ENCODE measurements at regions not wholly inside any gene's neighbourhood (a gene's known extent, or its start where the extent isn't known, plus 50 kb on each side); places are given as distances from the start of the nearest gene placed in this dataset.

DNA sequence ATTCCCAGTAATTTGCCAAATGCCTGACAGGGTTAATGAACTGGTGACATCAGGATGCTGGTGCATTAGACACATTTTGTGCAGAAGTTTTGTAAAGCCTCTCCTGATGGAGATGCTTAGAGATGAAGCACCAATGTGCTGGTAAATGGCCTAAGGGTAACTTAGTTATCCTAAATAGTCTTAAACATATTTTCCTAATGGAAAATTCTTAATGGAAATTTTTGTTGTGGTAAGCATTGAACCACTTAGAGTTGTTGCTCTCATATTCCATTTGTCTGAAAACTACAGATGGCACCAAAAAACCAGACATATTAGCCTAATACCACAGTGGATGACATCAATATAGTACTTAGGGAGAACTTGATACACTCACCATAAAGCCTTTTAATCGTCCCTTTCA lies 154.5 kb upstream of the ANK2 start:
- no peak for DNase-seq (ENCODE audit: low spot score)

DNA sequence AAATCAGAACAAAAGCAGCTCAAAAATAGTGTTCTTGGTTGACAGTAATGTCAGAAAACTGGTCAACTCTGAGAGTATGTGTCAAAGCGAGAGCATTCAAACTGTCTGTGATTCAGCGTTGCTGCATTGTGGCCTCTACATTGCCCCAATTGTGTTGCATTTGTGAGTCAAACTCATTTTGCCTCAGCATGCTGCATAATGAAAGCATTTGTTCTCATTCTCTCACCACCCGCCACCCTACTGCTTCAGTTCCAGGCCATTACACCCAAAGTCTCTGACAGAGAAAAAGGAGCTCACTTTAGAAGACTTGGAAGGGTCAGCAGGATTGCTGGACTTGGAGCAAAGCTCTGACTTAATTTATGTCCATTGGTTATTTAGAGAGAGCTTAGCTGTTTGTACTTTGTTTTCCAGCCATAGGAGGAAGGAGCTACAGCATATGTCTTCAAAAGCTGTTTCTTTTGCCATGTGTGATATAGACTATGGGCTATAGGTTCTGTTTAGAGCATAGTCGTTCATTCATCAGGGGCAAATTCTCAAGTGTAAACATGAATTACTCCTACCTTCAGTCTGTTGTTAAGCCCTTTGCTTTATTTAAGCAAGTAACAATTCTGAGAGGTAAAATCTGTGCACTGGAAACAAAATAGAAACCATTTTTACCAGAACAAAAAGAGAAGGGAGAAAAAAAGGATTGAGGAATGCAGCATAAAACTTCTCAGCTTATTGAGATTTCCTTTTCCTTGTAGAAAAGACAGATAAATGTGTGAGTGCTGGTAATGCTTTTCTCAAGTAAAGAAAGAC lies 153.4 kb upstream of the ANK2 start:
- DNase-seq (ENCODE audit: low spot score), result no peak

DNA sequence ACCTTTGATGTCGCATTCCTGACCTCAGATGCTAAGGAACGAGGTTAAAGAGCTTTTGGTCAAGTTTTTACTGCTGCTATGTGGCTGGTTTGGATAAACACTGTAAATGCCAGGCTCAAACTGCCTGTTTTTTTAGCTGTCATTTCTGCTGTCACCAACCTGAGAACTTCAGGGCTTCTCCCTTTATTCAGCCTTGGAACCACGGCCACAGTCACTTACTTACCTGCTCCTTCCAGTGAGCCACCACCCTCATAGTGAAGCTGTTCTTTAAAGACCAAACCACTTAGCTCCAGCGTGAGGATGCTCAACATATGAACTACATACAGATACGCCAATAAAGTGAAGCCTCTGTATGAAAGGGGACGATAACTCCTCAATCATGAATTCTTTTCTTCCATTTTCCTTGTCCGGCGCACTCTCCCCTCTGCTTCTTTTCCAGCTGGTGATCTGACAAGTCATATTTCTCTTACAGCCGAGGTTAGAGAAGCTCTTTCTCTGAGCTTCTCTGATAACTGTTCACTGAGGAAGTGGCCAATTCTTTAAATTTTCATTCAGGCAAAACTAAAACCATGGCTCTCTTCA lies 152.8 kb upstream of the ANK2 start:
- no peak for DNase-seq (ENCODE audit: low spot score)

DNA sequence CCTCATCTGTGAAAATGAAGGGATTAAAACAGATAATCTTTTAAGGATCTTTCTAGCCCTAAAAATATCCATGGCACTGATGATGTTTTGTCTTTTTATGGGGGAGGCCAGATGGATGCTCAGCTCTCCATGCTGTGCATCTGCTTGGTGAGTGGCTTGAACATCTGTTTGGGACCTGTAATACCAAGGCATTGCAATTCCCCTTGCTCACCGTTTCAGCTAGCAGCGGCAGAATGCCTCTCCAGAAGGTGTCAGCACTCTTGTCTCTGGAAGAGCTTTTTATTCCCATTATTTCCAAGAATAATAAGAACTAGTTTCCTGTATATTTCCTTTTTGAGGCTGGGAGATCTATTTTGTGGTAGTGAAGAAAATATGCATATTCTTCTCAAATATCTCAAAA lies 151.9 kb upstream of the ANK2 start:
- no peak for DNase-seq (ENCODE audit: low spot score)

DNA sequence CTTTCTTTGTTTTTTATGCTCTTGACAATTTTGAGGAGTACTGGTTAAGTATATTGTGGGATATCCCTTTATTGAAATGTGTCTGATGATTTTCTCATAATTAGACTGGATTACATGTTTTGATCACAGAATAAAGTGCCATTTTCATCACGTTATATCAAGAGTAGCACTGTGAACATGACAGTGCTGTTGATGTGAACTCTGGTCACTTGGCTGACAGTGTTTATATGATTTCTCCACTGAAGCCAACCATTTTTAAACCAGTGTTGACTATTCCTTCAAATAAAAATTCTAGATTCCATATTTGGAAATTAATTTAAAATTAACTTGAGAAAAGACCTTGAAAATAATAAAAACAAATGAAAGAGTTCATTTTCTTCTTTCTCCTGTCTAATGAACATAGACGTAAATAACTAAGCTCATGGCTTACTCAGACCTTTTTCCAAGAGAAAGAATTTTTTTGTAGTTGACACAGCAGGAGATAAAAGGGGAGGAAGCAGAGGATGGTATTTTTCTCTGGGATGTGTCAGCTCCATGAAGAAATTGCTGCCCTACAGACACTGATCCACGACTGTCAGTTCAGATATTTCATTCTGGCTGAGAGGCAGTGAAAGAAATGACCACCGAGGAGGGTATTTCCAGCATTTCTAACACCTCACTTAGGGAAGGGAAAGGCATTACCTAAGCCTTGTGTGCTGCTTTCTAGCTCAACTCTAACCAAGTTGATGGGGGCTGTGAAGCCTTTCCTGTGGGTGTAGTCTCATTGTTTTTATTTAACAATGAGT lies 150.9 kb upstream of the ANK2 start:
- no peak for DNase-seq (ENCODE audit: low spot score)

DNA sequence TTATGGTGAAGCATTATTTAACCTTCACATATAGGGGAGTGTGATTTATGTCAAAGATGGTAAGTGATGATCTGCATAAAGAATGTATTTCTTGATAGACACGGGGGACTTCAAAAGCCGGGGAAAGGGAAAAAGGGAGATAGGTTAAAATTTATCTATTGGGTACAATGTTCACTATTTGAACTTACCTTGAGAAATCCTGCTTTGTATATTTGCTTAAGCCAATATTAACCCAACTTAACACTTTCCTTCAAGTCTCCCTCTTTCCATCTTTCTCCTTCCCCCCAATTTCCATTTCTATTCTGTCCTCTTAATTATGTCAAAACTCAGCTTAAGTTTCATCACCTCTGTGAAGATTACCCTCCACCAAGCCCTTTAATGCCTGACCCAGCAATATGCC lies 149.0 kb upstream of the ANK2 start:
- DNase-seq (ENCODE audit: low spot score), result no peak

DNA sequence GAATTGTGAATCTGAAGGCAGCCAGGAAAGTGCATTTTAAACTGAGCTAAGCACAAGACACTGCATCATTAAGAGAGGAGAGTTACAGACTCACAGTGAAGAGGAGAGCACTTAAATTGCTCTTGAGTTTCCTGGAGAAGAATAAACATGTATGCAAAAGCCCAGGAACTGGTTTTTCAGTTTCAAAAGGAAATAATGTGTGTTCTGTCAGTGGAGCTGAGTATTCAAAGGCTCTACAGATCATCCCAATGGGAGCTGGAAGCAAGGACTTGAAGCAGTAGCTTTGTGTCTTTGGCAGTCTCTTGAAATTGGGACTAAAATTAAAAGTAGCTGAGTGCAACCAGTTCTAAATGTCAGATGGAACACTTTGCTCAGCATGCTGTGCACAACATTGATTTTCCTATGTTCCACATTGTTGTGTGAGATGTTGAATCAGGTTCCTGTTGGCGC lies 147.5 kb upstream of the ANK2 start:
- no peak for DNase-seq (ENCODE audit: low spot score)

DNA sequence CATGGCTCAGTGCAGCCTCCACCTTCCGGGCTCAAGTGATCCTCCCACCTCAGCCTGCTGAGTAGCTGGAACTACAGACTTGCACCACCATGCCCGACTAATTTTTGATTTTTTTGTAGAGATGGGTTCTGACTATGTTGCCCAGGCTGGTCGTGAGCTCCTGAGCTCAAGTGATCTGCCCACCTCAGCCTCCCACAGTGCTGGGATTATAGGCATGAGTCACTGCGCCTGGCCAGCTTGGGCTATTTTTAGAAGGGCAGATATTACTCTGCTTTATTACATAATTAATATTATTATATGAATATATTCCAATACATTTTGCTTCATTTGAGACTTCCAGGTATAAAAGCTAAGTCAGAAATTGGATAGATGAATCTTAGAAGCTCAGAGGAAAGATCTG lies 143.7 kb upstream of the ANK2 start:
- no peak for DNase-seq (ENCODE audit: low spot score)

DNA sequence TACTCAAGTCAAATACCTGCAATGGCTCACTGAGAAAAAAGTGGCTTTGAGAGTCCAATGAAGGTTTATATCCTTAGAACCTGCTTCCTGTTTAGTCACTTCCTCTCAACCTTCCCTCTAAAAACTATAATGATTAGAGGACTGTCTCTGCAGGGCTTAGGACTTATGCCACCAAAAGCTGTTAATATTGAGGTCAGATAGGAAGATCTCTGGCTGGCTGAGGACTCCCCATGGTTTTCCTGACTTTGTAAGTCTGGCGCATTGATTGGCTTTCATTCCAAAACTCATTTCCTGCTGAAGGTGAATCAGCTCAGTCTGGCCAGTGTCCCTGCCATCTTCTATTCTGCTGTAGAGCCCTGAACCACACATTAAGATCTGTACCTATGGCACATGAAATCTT lies 140.9 kb upstream of the ANK2 start:
- no peak for DNase-seq (ENCODE audit: low spot score)

DNA sequence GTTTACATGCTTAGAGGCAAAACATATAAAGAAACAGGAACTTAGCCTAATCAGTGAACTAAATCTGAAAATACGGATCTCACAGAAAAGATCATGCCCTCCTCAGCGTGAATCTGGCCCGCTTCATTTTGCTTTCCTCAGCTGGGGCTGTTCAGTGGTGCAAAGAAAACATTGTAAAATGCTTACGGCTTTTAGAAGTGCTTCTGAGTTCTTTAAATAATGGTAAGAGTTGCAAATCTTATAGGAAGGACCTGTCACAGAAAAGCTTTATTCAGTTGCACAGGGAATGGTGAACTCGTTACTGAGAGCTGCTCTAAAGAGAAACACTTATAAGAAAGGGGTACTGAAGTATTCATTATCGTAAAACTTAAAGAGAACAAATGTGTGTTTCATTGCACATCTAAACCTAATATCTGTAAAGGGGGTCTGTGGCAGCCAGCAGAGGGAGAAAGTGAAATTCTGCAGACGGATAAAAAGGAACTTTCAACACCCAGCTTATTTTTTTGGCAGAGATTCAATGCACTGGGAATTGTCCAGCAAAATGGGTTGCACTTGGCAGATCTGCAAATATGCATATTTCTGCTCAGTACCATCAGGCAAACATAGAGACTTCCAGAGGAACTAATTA lies 139.2 kb upstream of the ANK2 start:
- DNase-seq (ENCODE audit: low spot score), result no peak

DNA sequence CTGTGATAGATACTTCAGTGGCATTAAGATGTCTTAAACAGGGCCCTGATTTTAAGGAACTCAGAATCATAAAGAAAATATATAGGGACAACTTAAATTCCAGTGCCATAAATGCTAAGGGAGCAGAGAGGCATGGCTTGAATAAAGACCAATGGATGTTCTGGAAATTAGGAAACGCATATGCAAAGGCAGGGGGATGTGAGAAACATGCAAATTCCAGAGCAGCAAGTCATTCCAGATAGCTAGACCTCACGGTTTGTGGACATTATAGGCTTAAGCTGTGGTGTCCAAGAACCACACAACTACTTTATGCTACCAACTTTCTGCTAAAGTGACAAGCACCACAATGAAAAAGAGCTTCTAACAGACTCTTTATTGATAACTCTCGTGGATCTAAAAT lies 132.6 kb upstream of the ANK2 start:
- no peak for DNase-seq (ENCODE audit: low spot score)

DNA sequence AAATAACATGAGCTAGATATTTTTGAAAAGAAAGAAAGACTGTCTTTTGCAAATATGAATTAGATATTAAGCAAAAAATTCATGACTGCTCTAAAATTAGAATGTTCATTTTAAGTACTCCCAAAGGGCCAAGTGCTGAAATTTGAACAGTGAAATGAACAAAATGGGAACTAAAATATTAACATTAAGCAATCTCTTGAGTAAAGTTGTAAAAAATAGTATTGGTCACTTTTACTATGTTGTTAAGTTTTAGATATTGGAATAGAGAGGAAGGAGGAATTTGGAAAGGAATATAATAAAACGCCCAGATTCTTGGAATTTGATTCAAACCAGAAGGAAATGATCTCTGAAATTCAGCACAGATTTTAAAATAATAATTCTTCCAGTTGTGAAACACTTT lies 125.9 kb upstream of the ANK2 start:
- no peak for DNase-seq (ENCODE audit: low spot score)

DNA sequence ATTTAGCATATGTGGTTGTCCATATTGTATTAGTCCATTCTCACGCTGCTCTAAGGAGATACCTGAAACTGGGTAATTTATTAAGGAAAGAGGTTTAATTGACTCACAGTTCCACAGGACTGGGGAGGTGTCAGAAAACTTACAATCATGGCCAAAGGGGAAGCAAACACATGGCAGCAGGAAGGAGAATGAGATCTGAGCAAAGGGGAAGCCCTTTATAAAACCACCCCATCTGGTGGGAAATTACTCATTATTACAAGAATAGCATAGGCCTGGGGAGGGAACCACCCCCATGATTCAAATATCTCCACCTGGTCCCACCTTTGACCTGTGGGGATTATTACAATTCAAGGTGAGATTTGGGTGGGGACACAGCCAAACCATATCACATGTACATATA lies 122.6 kb upstream of the ANK2 start:
- DNase-seq (ENCODE audit: low spot score), result no peak

DNA sequence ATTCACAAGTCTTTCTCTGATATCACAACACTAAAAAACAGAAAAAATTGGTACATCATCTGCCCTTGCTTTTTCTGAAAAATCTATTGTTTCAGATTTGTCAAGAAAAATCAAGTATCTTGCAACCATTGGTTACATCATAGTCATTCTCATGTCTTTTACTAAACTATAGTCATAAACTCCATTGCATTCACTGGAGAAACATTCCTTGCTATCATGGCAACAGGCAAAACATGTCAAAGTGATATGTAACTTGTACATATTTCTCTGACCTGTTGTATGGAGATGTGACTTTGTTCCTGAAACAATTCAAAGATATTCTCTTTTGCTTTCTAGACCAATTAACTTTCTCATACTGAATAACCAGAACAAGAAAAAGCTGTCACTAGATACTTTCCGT lies 121.9 kb upstream of the ANK2 start:
- DNase-seq (ENCODE audit: low spot score), result no peak

DNA sequence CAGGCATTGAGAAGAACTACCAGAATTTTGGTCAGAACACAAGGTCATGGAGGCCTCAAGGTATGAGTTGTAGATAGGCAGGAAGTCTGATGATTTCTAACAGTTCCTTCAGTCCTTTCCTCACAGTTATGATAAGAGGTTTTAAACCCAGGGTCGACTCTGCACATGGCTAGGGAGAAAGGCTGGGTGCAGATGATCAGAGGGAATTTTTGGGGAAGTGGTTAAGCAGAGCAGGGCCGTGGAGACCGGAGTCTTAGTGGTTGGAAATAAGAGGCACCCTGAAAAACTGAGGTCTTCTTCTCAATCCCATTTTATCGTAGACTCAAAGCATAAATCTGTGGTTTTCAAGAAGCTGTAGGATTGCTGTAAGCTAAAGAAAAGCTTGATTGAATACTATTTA lies 118.5 kb upstream of the ANK2 start:
- DNase-seq (ENCODE audit: low spot score), result no peak

DNA sequence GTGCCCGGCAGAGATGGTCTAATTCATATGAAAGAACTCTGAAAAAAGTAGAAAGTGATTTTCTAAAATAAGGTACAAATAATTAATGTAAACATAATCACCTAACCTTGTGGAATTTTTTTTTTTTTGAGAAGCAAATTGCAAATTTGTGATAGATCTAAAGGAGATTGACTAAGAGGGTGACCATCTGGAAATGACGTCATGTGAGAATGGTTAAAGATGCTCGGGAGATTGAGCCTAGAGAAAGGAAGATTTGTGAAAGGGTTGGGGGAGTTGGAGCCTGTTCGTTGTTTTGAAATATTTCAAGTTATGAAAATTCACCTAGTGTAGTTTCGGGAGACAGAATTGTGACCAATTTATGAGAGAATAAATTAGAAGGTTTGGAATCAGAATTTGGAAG lies 115.7 kb upstream of the ANK2 start:
- DNase-seq (ENCODE audit: low spot score), result no peak

DNA sequence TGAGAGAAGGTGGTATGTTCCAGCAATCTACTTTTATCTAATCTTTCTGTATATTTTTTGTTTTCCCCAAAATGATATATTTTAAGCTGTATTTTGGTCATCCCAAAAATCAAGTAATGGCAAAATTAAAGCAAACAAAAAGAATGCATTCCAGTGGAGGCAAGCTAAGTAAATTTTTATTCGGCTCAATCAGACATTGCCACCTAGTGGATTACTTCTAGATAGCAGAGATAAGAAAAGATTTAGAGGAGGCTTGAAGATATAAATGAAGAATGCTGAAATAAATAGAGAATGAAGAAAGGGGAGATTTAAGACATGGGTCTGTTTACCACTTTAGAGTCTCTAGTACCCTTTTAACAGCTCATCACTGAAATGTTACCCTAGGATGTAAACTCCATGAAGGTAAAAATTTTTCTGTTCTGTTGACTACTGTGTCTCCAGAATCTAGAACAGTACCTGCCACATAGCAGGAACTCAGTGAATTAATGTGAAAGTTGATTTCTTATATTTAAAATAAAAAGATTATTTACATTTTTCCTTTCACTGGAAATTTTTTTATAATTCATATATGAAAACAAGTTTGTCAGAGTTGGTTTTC lies 110.9 kb upstream of the ANK2 start:
- DNase-seq (ENCODE audit: low spot score), result no peak

DNA sequence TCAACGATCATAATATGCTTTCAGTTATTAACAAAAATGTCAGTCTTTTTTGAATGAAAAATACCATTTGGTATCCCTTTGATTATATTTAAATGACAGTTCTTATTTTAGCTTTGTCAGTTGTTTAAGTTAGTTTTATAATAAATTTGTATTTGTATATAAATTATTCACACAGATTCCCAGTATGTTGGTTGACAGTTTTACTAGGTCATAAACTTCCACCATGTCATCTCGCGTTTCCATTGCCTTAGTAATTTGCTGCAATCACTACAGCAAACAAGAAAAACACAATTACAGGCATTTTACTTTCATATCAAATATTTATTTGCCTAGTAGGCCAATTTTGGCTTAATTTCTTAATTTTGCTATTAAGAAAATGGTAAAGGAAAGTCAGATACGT lies 109.6 kb upstream of the ANK2 start:
- no peak for DNase-seq (ENCODE audit: low spot score)

DNA sequence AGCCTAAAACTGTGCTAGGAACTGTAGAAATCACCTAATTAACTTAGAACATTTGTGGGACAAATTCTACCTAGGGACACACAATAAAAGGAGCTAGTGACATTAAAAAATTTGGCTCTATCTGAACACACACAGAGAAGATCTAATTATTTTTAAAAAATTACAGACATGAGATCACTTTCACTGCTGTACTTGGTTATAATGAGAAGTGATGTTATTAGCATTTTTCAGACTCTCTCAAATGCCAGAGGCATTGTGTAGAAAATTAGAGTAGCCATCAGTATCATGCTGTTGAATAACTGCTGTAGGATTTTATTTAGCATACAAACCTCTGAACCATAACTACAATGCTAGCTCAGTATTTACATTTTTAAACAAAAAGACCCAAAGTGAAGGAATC lies 109.1 kb upstream of the ANK2 start:
- DNase-seq (ENCODE audit: low spot score), result no peak

DNA sequence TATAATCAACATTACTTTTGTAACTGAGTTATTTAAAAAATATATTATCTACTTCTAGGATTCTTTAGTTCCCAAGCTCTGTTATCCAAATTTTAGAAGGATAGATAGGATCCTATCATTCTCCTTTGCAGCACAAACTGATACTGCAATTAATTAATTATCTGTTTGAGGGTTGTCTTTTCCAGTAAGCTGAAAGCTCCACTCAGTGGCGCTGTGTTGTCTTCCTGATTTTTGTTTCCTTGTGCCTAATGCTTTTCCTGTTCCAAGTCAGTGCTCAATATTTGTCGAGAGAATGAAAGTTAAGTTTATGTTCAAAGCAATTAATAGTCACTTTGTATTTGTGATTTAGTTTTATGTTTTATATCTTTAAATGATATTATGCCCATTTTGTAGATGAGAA lies 107.4 kb upstream of the ANK2 start:
- DNase-seq (ENCODE audit: low spot score), result no peak

DNA sequence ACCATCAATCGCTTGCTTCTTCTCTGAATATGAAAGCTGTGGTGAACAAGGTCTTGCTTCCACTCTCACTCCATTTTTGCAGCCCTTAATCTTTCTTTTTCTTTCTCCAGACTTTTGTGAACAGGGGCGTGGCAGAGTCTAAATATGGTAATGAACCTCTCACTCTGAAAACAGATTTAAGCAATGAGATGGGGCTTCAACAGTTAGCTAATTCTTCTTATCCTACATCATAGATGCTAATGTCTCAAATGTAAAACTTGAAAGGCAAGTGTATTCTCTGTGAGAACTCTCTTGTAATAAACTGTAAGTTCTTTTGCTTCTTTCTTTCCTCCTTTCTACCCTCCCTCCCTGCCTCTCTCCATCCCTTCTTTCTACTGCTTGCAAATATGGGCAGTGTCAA lies 106.5 kb upstream of the ANK2 start:
- no peak for DNase-seq (ENCODE audit: low spot score)

DNA sequence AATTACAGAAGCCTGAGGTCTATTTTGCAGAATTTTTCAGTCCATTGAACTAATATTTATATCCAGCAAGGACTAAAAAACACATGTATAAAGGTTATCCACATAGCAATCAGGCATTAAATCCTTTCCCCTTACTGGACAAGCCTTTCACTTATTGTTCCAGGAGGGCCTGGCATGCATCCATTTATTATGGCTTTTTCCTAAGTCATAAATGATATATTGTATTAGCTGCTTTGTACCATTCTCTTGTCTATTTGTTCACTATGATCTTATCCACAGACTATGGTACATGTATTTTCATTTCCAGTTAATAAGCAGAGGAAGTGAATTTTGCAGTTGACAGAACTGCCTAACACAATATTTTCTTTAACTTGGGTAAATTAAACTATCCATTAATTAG lies 105.4 kb upstream of the ANK2 start:
- DNase-seq (ENCODE audit: low spot score), result no peak
